Lower leg skin (tissue), 3 donors: ENCODE measurements at regions not wholly inside any gene's neighbourhood (a gene's known extent, or its start where the extent isn't known, plus 50 kb on each side); places are given as distances from the start of the nearest gene placed in this dataset.

Experiments used
- CTCF ChIP-seq, 3 donors: fragments of 450-650 bp; IDR thresholded peaks; one replicate each; pipeline ENCODE4 v1.5.1; 2016; ENCODE audit warnings: antibody characterized with exemption in 3 of 3, mild to moderate bottlenecking in 3 of 3, moderate library complexity in 2 of 3
- POLR2A ChIP-seq, 2 donors: fragments of 450-650 bp; IDR thresholded peaks; one replicate each; pipeline ENCODE4 v1.6.1; 2016 to 2017; ENCODE audit warnings: antibody characterized with exemption in 2 of 2, mild to moderate bottlenecking in 1 of 2, moderate library complexity in 1 of 2

DNA sequence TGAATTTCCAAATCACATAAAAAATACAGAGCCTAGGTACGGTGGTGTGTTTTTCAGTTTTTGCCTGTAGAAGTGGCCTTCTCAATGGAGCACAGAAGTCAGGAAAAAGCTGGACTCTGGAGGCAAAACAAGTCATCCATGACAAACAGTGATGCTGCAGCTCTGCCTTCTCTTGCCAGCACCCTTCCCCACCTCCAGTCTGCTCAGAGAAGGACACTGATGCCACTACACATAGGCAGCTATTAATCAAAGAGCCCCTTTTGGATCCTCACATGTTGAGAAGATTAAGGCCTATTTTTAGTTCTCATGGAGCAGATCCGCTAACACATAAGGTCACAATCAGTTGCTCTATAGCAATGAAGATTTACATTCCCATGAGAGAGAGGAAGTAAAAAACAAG is 181.6 kb upstream of the GALNT5 start:
- TF ChIP-seq CTCF (IDR thresholded peaks at IDR 0.05) (no peak), POLR2A (IDR thresholded peaks at IDR 0.05) (no peak)
